HG02798 (cell line): ENCODE measurements at regions not wholly inside any gene's neighbourhood (a gene's known extent, or its start where the extent isn't known, plus 50 kb on each side); places are given as distances from the start of the nearest gene placed in this dataset.

Experiments used
- ATAC-seq: cut with Tn5 transposase; IDR thresholded peaks from one replicate; pipeline ENCODE4 v1.9.1; 2021; ENCODE audit warnings: mild to moderate bottlenecking; ENCODE audit not compliant: unreplicated experiment, poor library complexity

DNA sequence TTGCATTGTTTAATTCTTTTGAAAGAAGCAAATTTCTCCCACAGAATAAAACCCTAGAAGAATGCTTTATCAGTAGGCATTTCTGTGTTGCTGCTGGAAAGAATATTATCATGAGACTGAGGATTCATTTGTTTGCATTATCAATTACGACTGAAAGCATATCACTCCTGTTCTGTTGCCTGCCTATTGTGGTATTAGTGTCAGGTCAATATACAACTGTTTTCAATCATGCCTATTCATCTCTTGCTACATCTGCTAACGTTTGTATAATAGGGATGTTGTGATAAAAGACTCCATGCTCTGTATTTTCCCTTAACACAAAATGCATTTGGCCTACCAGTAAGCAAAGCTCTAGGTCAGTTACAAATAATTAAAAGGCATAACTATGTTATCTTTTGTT, 221.5 kb downstream of the PTPRC start:
- no peak for ATAC-seq

DNA sequence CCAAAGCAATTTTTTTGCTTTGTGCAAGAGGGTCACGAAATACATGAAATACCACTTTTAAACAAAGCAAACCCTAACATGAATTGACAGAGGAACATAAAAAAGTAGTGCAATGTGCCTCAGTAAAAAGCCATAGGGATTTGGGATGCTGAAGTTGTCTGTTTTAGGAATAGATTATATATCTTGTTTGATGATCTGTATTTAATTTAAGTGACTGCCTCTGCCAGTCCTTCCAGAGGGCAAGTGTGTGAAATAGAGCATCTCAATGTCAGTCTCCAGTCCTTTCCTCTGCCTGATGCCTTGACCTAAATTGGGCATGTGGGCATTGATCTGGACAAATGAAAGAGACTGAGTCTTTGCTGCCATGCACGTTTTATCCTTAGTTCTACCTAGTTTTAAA, 222.8 kb downstream of the PTPRC start:
- no peak for ATAC-seq

DNA sequence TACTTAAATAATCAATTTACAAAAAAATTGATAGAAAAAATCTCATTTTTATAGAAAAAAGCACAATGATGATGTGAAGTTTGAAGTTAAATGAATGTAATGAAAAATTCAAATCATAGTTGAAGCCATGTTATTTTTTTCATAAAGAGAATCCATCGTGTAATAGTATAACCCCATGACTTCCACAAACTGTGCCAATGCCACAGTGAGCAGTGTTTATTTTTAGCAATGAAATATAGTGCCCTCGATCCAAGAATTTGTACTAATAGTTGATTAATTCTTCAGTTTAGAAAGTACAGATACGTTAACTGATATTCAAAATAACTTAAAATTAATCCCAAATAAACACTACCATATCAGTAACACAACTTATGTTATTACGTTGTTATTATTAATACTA, 225.9 kb downstream of the PTPRC start:
- ATAC-seq = no peak

DNA sequence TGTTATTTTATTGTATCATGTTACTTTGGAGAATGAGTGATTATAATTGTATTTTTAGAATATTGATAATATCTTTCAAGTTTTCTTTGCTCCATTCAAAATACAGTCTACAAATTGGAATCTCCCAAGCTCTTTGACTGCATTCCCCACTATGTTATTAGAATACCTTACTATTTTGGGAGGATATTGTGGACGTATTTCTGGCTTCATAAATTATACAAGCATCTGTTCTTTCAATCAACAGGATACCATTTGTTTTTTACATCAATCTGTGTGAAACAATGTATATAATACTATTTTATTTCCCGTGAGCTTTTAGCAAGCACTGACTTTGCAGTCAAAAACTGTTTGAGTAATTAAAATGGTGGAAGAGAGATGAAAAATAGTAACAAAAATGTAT, 226.5 kb downstream of the PTPRC start:
- no peak for ATAC-seq

DNA sequence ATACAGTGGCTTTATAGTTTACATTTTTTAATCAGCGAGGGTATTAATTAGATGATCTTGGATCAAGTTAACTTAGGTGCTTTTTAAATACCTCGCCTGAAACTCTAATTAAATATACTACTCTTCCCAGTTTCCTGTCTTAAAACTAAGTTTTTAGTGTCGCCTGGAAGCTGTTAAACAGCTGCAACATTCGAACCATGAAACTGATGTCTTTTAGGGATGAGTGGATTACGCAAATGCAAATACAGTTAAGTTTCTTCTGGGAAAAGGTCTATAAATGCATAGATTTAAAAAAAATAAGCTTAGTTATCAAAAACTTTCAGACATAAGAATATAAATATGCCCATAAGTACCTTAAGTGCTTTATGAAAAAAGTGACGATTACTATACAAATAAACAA, 228.3 kb downstream of the PTPRC start:
- ATAC-seq = no peak

DNA sequence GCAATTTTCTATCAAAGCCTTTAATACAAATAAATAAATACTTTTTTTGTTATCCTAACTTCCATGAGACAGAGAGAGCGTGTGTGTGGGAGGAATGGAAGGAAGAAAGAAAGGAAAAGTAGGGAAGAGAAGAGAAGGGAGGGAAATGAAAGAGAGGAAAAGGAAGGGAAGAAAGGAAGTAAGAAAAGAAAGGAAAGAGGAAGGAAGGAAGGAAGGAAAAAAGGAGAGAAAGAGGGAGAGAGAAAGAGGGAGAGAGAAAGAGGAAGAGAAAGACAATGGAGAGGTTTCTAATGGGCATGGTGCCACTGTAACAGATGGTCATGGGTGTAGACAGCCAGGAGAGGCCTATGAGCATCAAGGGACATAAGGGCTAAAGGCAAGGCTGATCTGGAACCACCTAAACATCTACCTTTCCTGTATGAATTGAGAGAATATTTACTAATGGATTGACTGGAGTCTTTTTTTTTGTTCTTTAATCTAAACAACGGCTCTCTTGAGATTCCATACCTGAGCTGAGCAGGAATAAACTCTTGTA, 234.9 kb downstream of the PTPRC start:
- ATAC-seq = no peak

DNA sequence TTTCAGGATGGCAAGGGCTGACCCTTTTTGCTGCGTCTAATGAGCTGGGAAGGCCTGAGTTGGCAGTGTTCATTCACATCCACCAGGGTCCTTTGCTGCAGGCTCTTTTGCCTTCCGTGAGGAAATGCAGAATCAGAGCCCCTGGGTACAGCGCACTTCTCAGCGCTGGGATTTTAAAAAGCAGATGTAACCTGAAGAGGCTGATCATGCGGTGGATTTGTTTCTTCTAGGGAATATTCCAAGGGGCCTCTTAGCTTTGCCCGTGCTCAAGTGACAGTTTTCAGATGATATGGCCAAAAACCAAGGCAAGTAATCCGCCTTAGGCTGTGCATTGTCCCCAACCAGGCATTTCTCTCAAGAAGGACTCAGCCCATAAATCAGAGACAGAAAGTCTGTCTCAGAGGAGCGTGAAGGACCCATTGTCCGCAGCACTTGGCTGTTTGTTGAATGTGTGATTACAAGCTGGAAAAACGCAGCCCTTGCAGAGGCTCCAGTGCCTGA, 237.6 kb downstream of the PTPRC start:
- ATAC-seq = no peak

DNA sequence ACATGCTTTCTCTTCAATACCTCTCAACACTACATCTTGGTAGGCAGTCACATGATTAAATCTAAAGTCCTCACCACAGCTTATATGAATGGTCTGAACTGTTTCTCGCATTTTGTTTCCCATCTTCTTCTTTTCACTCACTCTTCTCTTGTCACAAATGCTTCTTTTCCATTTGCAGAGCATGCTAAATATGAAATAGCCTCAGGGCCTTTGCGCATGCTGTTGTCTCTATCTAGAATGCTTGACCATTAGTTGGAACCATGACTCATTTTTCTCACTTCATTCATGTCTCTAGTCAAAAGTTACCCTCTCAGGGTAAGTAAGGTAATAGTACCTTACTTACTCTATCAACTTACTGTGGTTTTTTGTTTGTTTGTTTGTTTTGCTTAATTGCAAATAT, 239.7 kb downstream of the PTPRC start:
- no peak for ATAC-seq

DNA sequence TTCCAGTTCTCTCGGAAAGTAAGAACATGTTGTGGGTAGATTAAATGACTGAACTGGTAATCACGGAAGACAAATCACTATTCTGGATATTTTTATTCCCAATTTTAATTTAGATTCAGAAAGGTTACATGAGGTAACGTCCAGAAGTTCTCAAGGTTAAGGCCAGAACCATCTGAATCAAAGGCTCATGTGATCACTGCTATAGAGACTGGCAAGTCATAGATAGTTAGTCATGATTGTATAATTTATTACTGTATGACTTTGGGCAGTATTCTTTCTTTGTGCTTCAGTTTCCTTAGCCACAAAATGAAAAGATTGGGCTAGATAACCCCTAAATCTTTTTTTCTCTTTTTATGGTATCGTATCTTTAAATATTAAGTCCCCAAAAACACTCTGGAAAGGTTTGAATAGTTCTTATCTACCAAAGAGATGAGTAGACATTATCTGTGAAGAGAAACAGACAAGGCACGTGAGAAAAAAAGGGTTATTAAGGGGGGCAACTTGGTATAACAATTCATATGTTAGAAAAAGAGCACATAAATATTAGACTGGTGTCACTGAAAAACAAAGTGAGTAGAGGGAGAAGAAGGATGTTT, 241.0 kb downstream of the PTPRC start:
- ATAC-seq = no peak

DNA sequence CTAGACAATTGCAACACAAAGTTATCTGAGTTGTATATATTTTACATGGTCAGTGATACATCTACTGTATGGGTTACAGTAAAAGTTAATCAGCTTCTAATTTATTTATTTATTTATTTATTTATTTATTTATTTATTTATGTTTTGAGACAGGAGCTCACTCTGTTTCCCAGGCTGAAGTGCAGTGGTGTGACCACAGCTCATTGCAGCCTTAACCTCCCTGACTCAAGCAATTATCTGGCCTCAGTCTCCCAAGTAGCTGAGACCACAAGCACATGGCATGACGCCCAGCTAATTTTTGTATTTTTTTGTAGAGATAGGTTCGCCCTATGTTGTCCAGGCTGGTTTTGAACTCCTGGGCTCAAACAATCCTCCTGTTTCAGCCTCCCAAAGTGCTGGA, 241.6 kb downstream of the PTPRC start:
- no peak for ATAC-seq

DNA sequence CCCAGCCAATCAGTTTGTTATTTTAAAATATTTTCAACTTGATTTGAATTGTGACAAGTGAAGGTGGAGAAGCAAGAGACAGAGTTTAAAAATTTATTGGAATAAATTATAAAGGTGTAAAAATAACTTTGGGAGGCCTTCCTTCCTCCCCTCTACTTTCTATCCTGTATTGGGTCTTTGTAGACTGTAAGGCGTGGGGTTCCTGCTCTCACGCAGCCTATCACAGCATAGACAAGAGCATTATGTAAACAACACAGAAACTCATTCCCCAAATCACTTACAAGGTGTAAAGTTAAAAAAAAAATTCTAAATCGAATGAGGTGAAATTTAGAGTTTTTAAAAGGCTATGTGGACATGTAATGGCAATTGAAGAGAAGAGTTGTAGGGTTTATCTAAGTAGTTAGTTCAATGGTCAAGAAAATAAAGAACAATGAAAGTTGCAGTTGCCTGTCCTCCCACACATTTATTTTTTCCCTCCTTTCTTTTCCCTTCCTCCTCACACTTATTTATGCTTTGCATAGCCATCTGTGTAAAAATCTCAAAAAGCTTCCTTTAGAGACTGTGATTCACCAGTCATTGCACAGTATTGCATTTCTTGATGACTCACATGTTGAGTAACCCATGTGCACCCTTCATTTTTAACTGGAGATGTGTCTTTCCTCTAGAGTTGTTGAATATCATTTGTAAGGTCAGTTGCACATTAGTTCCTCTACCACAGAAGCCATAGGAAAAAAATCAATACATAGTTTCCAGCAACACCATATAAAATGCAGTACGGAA, 242.2 kb downstream of the PTPRC start:
- ATAC-seq = no peak

DNA sequence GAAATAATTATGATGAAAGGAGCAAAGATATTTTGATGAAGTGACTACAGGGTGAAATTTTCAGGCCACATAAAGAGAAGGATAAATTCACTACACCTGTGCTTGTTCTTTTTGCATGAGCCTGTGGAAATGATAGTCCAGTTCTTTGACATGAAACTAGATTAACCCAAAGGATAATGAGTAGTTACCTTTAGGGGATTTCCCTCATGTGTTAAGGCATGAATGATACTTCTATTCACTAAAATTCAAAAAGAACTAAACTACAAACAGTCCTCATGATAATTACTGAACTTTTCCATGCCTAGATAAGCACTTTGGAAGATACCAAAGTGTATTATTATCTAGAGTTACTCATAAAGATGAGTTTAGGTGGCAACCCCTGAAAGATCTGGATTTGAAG, 244.3 kb downstream of the PTPRC start:
- ATAC-seq = no peak

DNA sequence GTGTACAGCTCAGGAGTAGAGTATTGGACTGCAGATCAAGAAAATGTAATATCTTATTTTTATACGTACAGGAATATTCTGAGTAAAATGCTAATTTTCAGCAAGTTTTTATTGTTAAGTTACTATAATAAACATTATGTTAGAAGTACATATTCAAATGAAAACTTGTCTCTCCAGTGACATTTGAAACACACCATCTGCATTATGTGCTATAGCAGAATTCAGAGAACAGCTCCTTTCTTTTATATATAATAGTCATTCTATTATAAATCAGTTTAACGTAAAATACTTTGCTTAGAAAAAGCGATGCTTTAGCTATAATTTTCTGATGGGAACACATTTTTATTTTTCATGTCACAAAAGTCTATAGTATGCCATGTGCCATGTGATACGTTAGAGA, 249.0 kb downstream of the PTPRC start:
- no peak for ATAC-seq

DNA sequence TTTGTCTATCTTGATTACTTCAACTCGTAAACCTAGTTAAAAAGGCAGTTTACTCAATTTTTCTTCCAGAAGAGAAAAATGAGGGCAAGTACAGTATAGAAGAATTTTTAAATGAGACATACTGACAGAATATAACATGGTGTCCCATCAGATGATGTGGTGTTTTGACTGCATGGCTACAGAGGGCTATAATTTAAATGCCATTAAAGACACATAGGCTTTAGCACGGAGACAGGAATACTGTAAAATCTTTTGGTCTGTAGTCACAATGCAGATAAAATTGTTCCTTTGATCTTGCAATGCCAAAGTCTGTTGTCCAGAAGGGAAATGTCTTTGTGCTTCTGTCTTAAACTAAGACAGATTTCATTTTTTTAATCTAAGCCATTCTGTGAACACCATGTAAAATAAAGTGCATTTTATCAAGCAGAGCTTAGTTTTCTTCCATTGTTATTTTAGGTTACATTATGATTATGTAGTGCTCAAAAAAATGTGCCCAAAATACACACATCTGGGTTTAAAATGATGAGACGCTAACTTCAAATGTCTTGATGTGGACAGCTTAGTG, 249.6 kb downstream of the PTPRC start:
- no peak for ATAC-seq

DNA sequence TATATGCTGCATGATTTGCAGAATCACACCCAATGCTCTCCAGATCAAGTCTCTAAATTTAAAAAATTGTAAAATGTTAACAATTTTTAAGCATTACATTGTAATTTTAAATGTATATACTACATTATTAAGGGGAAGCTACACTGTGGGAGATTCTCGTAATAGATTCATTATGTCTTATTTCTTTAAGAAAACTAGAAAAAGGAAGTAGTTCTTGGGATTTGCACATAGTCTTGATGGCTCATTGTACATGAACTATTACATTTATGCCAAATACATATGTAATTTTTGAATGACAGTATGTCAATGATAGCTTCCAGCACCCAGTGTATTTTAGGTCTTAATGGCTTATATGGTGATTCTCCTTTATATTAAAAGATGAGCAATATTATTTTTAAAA, 250.3 kb downstream of the PTPRC start:
- no peak for ATAC-seq

DNA sequence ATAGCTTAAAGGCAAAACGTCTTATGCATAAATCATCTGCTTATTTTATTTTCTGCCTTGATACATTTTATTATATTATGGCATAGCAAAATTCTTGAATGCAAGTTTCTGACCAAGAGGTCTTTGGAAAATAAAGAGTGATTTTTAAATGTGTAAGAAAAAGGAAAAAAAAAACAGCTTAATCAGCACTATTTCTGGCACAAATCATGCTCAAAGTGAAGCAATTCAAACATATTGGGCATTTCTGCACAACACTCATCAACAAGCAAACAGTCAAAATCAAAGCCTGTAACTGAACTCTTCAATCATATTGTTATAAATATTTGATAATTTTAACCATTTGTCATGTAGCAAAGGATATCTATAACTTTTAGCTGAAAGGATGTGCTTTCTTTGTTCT, 250.9 kb downstream of the PTPRC start:
- no peak for ATAC-seq

DNA sequence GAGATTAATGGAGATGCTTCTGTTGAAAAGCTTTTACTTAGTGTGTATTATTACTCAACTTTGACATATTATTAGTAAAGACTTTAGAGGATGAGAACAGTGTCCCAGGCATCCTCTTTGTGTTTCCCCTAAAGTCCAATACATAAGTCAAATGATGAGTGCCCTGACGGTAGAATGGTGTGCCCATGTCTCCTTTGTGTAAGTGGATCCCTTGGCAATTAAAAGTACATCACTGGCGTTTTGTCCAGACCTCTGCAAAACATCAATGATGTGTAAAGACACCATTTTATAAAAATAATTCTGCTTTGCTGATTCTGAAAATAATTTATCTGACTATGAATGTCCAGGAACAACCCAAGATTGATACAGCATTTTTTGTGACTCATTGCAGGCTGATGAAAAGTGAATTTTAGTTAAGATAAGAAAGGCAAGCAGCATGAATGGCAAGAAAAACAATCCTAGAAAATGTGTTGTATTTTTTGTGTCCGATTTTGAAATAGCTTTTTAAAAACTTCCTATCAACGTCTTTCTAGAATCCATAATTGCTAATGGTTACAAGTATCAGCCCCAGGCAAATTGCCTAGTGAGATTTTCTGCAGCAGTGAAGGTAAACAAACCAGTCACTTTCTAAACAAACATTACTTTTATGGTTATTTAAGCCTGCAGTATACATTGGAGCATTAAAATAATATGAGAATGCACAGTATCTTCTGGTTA, 251.5 kb downstream of the PTPRC start:
- ATAC-seq = no peak

DNA sequence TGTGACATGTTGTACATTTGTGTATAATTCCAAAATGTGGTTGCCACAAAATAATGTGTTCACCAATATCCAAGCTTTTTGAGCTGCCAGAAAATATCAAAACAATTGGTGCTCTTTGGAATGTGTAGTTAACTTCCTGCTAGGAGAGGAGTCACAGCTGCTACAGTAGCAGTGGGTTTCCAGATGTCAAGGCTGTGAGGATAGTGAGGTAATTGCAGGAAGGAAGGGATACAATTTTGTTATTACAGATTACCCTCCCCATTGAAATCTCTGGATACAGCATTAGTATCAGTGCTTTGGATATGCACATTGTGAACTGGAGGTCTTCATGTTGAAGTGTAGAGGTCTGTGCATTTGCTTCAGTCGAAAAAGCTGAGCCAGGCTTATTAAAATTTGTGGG, 253.2 kb downstream of the PTPRC start:
- no peak for ATAC-seq

DNA sequence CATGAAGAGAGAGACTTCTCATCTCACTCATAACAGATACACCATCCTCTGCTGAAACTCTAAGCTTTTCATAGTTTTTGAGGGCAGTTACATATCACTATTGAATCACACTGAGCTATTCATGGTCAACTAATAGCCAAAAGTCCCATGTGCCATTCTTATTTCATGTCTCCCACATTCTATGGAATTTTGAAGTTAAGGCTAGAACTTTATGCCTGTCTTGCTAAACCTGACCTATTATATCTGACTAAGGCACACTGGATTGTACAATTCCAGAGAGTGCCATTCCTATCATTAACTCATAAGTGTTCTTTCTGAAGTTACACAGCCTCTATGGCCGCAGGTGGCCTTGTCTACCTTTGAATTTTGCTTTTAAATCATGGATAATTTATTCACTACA, 254.3 kb downstream of the PTPRC start:
- no peak for ATAC-seq

DNA sequence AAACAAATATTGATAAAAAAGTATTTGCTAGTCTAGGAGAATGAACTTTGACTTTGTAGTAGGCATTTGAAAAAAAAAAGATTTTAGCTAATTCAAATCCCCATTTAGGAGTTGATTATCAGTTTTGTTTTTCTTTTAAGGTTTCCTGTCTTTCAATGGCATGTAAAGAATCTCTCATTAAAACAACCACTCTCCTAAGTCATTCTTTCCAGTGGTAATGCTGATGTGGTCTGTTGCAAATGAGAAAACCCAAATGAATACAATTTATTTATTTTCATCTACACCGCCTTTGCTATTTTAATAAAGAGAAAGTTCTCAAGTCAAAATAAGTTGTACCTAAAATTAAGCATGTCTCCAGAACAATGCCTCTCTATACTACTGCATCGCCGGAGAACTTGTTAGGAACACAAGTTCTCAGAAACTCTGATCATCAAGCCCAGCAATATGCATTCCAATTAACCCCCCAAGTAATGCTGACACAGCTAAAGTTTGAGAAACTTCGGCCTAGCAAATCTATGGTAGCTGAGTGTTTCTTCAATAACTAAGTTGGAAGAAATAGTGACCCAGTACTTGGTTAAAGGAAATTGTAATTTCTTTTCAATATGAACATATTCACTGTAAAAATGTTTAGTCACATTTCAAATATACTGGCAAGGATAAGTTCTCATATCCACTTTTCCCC, 255.1 kb downstream of the PTPRC start:
- no peak for ATAC-seq
